GM10266 (cell line): ENCODE measurements at regions not wholly inside any gene's neighbourhood (a gene's known extent, or its start where the extent isn't known, plus 50 kb on each side); places are given as distances from the start of the nearest gene placed in this dataset.

Experiments
- DNase-seq: peaks from one replicate; pipeline ENCODE4 v3.0.0; 2012; ENCODE audit errors: extremely low spot score
- TF ChIP-seq, protein P1 (sequence below): IDR thresholded peaks from 2 replicates; pipeline ENCODE4 v1.5.1; 2012; ENCODE audit warnings: mild to moderate bottlenecking, low read depth; ENCODE audit not compliant: control insufficient read depth, insufficient read depth; ENCODE audit errors: missing control alignments

DNA sequence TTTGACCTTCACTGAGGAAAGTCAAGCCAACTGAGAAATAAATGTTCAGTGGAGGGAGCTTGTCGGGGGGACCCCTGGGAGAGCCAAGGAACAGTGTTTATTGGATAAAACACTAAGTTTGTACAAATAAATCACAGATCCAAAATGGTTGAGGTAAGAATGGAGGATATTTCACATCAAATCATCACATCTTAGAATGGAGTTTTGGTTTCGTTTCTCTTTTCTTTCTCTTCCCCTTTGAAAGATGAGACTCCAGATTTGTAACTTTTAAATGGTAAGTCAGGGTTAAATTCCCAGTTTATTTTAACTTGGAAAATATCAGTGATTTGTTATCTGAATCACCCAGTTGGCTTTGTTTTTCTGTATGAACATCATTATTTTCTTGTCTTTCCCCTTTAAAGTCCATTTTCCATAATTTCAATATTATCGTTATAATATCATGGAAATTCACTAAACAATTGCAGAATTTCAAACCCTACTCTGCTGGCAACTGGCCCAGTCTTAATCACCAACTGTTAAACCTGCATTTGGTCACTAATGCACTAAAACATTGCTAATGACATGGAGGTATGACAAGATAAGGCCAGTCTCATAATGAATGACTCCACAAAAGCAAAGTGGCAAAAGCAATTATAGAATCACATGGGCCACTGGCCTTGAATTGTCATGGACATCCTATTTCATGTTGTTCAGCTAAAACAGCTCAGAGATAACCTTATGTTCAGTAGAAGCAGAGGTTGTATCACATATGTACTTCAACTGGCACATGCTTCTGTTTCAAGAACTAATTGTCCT is 295.1 kb downstream of the SHOX2 start:
- TF ChIP-seq, protein P1, sequence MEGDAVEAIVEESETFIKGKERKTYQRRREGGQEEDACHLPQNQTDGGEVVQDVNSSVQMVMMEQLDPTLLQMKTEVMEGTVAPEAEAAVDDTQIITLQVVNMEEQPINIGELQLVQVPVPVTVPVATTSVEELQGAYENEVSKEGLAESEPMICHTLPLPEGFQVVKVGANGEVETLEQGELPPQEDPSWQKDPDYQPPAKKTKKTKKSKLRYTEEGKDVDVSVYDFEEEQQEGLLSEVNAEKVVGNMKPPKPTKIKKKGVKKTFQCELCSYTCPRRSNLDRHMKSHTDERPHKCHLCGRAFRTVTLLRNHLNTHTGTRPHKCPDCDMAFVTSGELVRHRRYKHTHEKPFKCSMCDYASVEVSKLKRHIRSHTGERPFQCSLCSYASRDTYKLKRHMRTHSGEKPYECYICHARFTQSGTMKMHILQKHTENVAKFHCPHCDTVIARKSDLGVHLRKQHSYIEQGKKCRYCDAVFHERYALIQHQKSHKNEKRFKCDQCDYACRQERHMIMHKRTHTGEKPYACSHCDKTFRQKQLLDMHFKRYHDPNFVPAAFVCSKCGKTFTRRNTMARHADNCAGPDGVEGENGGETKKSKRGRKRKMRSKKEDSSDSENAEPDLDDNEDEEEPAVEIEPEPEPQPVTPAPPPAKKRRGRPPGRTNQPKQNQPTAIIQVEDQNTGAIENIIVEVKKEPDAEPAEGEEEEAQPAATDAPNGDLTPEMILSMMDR = no peak
- no peak for DNase-seq

DNA sequence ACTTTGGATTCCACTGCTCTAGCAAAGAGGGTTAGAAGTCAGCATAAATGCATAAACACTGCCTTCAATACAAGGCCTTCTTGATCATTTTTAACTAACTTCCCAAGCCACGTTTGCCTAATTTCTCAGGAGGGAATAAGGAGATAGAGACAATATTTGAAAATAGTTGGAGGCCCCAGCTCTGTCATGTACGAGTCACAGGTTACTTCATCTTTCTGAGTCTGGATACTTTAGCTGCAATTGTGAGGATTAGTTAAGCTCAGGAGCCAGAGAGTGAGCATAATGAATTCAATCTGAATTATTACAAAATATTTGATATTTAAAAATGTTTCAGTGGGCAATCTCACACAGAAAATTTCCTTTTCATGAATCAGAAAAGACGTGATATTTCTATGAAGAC is 298.9 kb downstream of the SHOX2 start:
- TF ChIP-seq, protein P1 = no peak
- no peak for DNase-seq

DNA sequence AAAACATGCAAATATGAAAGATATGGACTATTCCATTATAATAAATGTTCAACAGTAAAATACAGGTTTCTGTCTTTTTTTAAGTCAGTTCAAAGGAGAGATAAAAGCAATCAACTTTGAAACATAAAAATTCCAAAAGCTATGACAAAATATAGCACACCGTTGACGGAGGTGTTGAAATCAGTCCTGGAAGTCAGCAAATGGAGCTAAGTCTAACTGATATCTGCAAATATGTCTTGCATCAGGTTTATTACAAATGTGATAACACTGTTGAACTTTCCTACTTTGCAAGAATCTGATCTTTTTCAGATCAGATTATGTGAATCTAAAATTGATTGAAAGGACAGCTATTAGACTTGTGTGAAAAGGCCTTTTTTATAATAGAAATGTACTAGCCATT is 300.7 kb downstream of the SHOX2 start:
- no peak for DNase-seq
- TF ChIP-seq, protein P1 = no peak

DNA sequence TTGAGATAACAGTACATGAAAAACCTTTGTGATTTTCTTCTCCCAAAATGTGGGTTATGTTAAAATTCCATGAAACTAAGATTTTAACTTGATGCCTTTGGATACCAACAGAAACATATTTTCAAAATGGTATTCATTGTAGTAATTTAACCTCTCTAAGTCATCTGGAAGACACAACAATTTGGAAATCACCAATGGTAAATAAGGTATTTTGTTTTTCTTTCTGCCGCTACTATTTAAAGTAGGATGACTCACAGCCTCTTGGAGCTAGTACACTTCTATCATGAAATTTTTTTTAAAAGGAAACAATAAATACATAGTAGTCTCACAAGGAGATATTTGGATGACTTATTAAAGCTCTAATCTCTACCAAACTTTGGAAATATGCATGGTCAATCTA is 291.6 kb upstream of the VEPH1 start:
- no peak for DNase-seq
- TF ChIP-seq, protein P1 = no peak

DNA sequence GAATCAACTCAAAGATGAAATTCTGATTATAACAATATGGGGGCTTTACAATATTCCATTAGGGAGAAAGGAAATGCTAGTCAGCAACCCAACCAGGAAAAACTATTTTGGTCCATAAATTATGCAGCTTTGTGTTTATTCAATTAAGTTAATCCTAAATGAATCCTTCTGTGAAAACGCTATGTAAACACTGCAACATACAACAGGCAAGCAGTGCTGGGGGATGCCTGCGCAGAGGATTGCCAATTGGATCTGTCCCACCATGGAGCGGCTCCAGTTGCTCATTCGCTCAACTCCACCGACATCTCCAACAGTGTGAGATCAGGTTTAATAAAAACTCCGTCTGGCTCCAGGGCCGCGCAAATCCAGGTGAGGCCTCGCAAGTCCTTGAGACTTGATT is 290.5 kb upstream of the VEPH1 start:
- TF ChIP-seq, protein P1 = no peak
- DNase-seq = no peak

DNA sequence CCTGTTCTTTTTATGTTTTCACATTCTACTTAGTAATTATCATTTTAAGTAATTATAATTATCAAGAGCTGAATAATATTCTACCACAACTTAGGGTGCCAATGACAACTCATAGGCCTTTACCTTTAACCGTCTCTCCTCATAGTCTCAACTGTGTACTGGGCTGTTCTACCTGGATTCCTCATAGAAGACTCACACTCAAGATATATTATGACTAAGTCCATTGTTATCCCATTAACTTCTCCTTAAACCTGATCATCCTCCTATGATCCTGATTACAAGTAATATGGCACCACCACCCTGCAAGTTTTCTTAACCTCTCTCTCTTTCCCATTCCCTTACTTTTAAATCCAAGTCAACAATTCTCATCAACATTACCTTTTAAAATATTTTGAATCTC is 285.9 kb upstream of the VEPH1 start:
- TF ChIP-seq, protein P1 = no peak
- DNase-seq = no peak

DNA sequence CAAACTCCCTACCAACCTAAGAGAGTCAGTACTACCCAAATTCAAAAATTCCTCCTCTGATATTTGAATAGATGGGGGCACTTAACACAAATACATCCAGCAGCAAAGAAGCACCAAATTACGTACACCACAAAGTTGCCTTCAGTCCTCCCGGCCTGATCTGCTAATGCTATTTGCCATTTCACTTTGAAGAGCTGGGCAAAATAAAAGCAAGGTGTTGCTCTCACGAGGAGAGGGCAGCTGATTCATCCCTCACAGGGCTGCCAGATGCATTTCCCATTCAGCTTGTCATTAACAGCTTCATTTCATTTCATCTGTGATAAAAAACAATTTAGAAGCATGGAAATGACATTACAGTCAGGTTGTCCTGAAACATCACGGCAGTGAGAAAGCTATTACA is 283.4 kb upstream of the VEPH1 start:
- no peak for DNase-seq
- TF ChIP-seq, protein P1 = no peak
